ENCODE measurements at regions not wholly inside any gene's neighbourhood (a gene's known extent, or its start where the extent isn't known, plus 50 kb on each side); places are given as distances from the start of the nearest gene placed in this dataset.

DNA sequence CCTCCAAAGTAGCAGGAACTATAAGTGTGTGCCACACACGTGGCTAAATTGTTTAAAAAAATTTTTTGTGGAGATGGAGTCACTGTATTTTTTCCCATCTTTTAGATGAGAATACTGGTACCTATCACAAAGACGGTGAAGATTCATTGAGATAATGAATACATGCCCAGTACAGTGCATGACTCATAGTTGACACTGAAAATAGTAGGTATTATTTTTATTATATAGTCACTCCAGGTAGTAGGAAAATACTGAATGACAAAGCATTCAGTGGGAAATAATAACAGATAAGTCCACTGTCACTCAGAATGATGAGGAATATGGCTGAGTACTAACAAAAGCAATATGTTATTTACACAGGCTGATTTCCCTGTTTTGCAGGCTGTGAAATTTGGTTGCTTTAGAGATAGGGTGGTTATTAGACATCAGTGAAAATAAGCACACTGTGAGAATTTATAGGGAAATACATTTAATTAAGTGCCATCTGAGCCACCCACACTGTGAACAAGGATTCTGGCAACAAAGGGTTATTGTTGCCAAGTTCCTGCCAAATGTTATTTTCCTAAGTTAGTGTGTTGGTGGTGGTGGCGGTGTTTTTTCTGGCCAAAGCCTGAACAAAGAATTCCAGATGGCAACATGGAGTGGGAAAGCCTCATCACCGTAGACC is 129.8 kb upstream of the FOXQ1 start:
- Histone ChIP-seq H3K4me2 (no peak overlapping the region), H3K4me3 (no peak overlapping the region), H3K79me2 (ENCODE audit: low read depth) (no peaks in the 10 kb centered on the region), H3K9ac (no peak overlapping the region), H3F3A (ENCODE audit: low read depth) (no peaks in the 10 kb centered on the region), H3K36me3 (no peaks in the 10 kb centered on the region), H3K27ac (no peak overlapping the region), H3K9me3 (ENCODE audit: low read depth) (no peaks in the 10 kb centered on the region), H4K20me1 (ENCODE audit: low read depth) (no peaks in the 10 kb centered on the region), H3K27me3 (no peaks in the 10 kb centered on the region), H3K4me1 (no peaks in the 10 kb centered on the region), H2AFZ (replicated peaks) (no peak overlapping the region)
- H3K4me1 Mint-ChIP-seq = no peaks in the 10 kb centered on the region
- H3K4me3 Mint-ChIP-seq = no peak overlapping the region
- no peak for TF ChIP-seq EZH2 (IDR thresholded peaks at IDR 0.05)
- TF ChIP-seq, protein P1, sequence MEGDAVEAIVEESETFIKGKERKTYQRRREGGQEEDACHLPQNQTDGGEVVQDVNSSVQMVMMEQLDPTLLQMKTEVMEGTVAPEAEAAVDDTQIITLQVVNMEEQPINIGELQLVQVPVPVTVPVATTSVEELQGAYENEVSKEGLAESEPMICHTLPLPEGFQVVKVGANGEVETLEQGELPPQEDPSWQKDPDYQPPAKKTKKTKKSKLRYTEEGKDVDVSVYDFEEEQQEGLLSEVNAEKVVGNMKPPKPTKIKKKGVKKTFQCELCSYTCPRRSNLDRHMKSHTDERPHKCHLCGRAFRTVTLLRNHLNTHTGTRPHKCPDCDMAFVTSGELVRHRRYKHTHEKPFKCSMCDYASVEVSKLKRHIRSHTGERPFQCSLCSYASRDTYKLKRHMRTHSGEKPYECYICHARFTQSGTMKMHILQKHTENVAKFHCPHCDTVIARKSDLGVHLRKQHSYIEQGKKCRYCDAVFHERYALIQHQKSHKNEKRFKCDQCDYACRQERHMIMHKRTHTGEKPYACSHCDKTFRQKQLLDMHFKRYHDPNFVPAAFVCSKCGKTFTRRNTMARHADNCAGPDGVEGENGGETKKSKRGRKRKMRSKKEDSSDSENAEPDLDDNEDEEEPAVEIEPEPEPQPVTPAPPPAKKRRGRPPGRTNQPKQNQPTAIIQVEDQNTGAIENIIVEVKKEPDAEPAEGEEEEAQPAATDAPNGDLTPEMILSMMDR (IDR thresholded peaks at IDR 0.05) = no peak
- TF ChIP-seq EZH2phosphoT487 (IDR thresholded peaks at IDR 0.05) = no peak
- H3K9me3 Mint-ChIP-seq = no peaks in the 10 kb centered on the region
- H3K36me3 Mint-ChIP-seq = no peaks in the 10 kb centered on the region
- no peak overlapping the region for H3K27ac Mint-ChIP-seq
- DNase-seq (ENCODE audit: low spot score) = no peak
- no peaks in the 10 kb centered on the region for H3K27me3 Mint-ChIP-seq (ENCODE audit: insufficient read depth, low read depth)

DNA sequence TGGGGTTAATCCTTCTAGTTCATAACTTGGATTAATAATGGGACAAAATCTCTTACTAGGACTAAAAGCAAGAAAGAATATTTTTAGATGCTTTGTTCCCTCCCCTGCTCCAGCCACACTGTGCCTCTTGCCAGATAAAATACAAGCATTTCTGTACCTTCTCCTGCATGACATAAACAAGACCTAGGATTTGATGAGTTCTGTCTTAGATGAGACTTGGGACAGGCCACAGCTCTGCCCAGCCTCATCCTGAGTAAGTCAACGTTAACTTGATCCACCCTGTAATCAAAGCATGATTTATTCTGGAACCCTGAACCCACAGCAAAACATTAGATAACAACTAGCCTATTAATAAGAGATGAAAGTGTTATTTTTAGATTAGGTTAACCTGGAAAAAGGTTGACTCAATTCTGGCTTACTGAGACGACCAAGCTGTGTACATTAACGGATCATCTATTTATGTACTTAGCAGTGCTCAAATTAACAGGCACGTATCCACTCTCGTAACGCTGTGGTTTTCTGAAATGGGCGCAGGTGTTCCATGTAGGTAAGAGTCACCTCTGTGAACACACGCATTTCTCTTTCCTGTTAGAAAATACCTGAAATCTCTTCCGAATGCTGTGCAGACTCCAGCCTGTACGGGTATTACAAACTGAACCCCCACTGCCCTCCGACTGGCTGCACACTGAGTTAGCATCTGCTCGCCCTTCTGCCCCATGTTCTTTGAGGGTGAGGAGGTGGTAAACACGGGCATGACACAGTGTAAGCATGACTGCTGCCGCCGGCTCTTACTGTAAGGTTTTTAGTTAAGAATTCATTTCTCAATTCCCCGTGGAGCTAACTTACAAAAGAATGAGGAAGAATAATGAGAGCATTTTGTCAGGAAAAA is 132.1 kb upstream of the FOXQ1 start:
- H3K27ac Mint-ChIP-seq = no peak overlapping the region

DNA sequence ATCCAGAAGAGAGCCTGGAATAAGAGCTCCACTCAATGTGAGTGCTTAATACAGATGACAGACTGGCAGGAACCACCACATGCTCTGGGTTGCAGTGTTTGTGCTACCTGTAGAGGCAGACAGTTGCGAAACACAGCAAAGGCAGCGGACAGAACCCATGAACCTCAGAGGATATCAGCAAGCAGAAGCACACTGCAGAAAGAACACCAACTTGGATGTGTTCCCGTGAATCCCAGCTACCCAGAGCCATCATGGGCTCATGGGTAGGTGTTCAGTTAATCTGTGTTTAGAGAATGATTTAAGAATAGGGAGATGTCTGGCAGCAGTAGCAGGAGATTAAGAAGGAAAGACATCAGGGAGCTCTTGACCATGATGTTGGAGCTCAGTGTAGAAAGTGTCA is 133.3 kb upstream of the FOXQ1 start:
- no peaks in the 10 kb centered on the region for H3K9me3 ChIP-seq (ENCODE audit: low read depth)
- no peak overlapping the region for H3K27ac ChIP-seq
- H2AFZ ChIP-seq (replicated peaks) = no peak overlapping the region
- no peak overlapping the region for H3K4me3 ChIP-seq
- H3K36me3 ChIP-seq = no peaks in the 10 kb centered on the region
- no peak for DNase-seq (ENCODE audit: low spot score)
- H3F3A ChIP-seq (ENCODE audit: low read depth) = no peaks in the 10 kb centered on the region
- no peaks in the 10 kb centered on the region for H4K20me1 ChIP-seq (ENCODE audit: low read depth)
- no peaks in the 10 kb centered on the region for H3K79me2 ChIP-seq (ENCODE audit: low read depth)
- H3K4me2 ChIP-seq = no peak overlapping the region
- Mint-ChIP-seq H3K27ac (no peak overlapping the region), H3K4me1 (no peaks in the 10 kb centered on the region), H3K9me3 (no peaks in the 10 kb centered on the region), H3K27me3 (ENCODE audit: insufficient read depth, low read depth) (no peaks in the 10 kb centered on the region), H3K4me3 (no peak overlapping the region), H3K36me3 (no peaks in the 10 kb centered on the region)
- no peaks in the 10 kb centered on the region for H3K4me1 ChIP-seq
- TF ChIP-seq EZH2 (IDR thresholded peaks at IDR 0.05) = no peak
- no peak for TF ChIP-seq EZH2phosphoT487 (IDR thresholded peaks at IDR 0.05)
- TF ChIP-seq, protein P1 (IDR thresholded peaks at IDR 0.05) = no peak
- no peak overlapping the region for H3K9ac ChIP-seq
- no peaks in the 10 kb centered on the region for H3K27me3 ChIP-seq

More for the DNA sequence above, 132.1 kb upstream of the FOXQ1 start:
- Histone ChIP-seq H3K4me1 (no peaks in the 10 kb centered on the region), H3K4me3 (no peak overlapping the region), H3K9me3 (ENCODE audit: low read depth) (no peaks in the 10 kb centered on the region), H3K36me3 (no peaks in the 10 kb centered on the region), H2AFZ (replicated peaks) (no peak overlapping the region), H3K79me2 (ENCODE audit: low read depth) (no peaks in the 10 kb centered on the region), H3K27ac (no peak overlapping the region), H3K27me3 (no peaks in the 10 kb centered on the region), H4K20me1 (ENCODE audit: low read depth) (no peaks in the 10 kb centered on the region), H3F3A (ENCODE audit: low read depth) (no peaks in the 10 kb centered on the region), H3K9ac (no peak overlapping the region), H3K4me2 (no peak overlapping the region)
- no peaks in the 10 kb centered on the region for H3K9me3 Mint-ChIP-seq
- H3K27me3 Mint-ChIP-seq (ENCODE audit: insufficient read depth, low read depth) = no peaks in the 10 kb centered on the region
- TF ChIP-seq EZH2phosphoT487 (IDR thresholded peaks at IDR 0.05) = no peak
- TF ChIP-seq, protein P1 (IDR thresholded peaks at IDR 0.05) = no peak
- TF ChIP-seq EZH2 (IDR thresholded peaks at IDR 0.05) = no peak
- H3K36me3 Mint-ChIP-seq = no peaks in the 10 kb centered on the region
- DNase-seq (ENCODE audit: low spot score) = no peak
- no peaks in the 10 kb centered on the region for H3K4me1 Mint-ChIP-seq
- H3K4me3 Mint-ChIP-seq = no peak overlapping the region
